Cardiac muscle cell (in vitro differentiated cells and primary cell): ENCODE measurements at regions not wholly inside any gene's neighbourhood (a gene's known extent, or its start where the extent isn't known, plus 50 kb on each side); places are given as distances from the start of the nearest gene placed in this dataset.

Experiments used
- DNase-seq, 2 donors: peaks; one replicate each; pipeline versions ENCODE4 v3.0.0 to v3.0.0-alpha.2; 2010 to 2017; ENCODE audit warnings: low read depth in 1 of 2, low spot score in 1 of 2
- H3K27ac ChIP-seq: fragments of 200-600 bp; sonication (generic); 2 replicates; pipeline ENCODE4 v1.5.1; 2016
- H3K27me3 ChIP-seq: fragments of 200-600 bp; sonication (generic); 2 replicates; pipeline ENCODE4 v1.6.0; 2016; ENCODE audit warnings: control low read depth
- H3K36me3 ChIP-seq: fragments of 200-600 bp; sonication (generic); 2 replicates; pipeline ENCODE4 v1.5.1; 2016; ENCODE audit warnings: control low read depth
- H3K4me1 ChIP-seq: fragments of 200-600 bp; sonication (generic); 2 replicates; pipeline ENCODE4 v1.8.1; 2017; ENCODE audit warnings: low read depth, mild to moderate bottlenecking, mixed run types
- H3K4me3 ChIP-seq: fragments of 200-600 bp; sonication (generic); 2 replicates; pipeline ENCODE4 v1.5.1; 2016; ENCODE audit warnings: mild to moderate bottlenecking
- H3K9me3 ChIP-seq: fragments of 200-600 bp; sonication (generic); 2 replicates; pipeline ENCODE4 v1.5.1; 2017; ENCODE audit warnings: low read depth, mild to moderate bottlenecking, control low read depth
- TF ChIP-seq, protein P1 (sequence below): IDR thresholded peaks from 2 replicates; pipeline ENCODE4 v1.5.1; 2012; ENCODE audit warnings: low read depth, mild to moderate bottlenecking, low read length

DNA sequence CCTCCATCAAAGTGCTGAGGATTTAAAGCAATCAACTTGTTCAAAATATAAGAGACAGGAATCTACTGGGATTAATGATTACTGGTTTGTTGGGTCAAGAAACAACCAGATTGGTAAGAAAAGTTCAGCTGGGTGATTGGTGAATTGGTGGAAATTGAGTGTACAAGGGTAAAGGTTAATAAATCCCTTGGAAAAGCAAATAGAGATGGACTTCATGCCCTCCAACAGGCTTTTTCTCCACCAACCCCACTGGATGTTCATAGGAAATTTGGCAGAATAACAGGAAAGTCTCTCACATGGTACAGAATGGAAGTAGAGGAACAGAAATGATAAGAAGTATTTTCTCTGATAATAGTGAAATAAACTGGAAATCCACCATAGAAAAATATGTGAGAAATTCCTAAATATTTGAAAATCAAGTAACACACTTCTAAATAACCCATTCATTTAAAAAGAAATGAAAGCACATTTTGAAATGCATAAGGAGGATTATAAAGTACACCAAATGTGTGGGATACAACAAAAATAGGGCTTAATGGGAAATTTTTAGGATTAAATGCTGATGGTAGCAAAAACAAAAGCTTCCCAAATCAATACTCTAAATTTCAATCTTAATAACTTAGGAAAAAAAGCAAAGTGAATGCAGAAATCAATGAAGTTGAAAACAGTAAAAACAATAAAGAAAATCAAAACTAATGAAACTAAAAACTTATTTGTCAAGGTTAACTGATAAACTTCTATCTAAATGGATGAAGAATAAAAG lies 426.2 kb downstream of the HTR1A start:
- H3K4me1 ChIP-seq, result no peaks in the 10 kb centered on the region
- DNase-seq, result no peak
- no peaks in the 10 kb centered on the region for H3K27me3 ChIP-seq
- no peaks in the 10 kb centered on the region for H3K9me3 ChIP-seq
- no peak overlapping the region for H3K27ac ChIP-seq
- H3K4me3 ChIP-seq, result no peak overlapping the region
- TF ChIP-seq, protein P1, sequence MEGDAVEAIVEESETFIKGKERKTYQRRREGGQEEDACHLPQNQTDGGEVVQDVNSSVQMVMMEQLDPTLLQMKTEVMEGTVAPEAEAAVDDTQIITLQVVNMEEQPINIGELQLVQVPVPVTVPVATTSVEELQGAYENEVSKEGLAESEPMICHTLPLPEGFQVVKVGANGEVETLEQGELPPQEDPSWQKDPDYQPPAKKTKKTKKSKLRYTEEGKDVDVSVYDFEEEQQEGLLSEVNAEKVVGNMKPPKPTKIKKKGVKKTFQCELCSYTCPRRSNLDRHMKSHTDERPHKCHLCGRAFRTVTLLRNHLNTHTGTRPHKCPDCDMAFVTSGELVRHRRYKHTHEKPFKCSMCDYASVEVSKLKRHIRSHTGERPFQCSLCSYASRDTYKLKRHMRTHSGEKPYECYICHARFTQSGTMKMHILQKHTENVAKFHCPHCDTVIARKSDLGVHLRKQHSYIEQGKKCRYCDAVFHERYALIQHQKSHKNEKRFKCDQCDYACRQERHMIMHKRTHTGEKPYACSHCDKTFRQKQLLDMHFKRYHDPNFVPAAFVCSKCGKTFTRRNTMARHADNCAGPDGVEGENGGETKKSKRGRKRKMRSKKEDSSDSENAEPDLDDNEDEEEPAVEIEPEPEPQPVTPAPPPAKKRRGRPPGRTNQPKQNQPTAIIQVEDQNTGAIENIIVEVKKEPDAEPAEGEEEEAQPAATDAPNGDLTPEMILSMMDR, result no peak
- H3K36me3 ChIP-seq, result no peaks in the 10 kb centered on the region

DNA sequence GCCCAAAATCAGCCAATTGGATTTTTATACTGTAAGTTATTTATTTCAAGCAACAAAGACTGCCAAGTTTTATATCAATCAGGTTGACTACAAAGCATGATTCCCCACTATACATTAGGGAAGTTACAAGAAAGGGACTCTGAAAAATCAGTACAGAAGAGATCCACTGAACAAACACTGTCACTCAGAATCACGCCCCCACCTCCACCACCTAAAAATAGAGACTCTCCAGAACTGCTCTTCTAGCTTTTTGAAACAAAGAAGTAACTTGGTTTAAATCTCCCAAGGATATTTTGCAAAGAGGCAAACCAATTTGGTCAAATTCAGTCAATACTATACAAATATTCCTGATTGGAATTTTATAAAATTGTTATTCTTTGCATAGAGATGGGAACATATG lies 438.0 kb downstream of the HTR1A start:
- no peak for DNase-seq
- H3K27ac ChIP-seq, result no peak overlapping the region
- no peaks in the 10 kb centered on the region for H3K36me3 ChIP-seq
- TF ChIP-seq, protein P1, result no peak
- no peak overlapping the region for H3K4me3 ChIP-seq
- no peaks in the 10 kb centered on the region for H3K27me3 ChIP-seq
- peaks cover 6% of the 10 kb centered on the region for H3K4me1 ChIP-seq
- H3K9me3 ChIP-seq, result no peaks in the 10 kb centered on the region

DNA sequence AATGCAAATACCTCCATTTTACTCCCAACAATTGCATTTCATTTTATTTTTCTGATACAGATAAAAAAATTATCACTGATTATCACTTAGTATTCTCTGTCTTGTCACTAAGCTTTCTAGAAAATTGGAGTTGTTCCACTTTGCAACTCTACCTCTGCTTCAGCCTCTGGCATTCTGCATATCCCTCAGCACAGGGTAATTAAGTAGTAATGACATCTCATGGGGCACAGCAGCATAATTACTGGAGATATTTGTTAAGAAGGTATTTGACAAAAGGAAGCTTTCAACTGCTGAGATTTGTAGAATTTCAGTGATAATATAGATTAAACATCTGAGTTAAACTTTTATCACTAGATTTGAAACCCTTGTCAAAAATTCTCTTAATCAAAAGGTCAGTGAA lies 446.2 kb downstream of the HTR1A start:
- Histone ChIP-seq H3K9me3 (no peaks in the 10 kb centered on the region), H3K36me3 (no peaks in the 10 kb centered on the region), H3K27ac (no peak overlapping the region), H3K4me1 (no peaks in the 10 kb centered on the region), H3K4me3 (no peak overlapping the region), H3K27me3 (no peaks in the 10 kb centered on the region)
- no peak for DNase-seq
- TF ChIP-seq, protein P1, result no peak

DNA sequence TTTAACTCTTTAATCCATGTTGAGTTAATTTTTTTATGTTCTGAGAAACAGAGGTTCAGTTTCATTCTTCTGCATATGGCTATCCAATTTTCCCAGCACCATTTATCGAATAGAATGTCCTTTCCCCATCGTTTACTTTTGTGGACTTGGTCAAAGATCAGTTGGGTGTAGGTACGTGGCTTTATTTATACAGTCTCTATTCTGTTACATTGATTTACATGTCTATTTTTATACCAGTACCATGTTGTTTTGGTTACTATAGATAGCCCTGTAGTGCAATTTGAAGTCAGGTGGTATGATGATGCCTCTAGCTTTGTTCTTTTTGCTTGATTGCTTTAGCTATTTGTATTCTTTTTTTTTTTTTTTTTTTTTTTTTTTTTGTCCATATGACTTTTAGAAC lies 462.0 kb downstream of the HTR1A start:
- TF ChIP-seq, protein P1, result no peak
- no peak for DNase-seq
- no peaks in the 10 kb centered on the region for H3K9me3 ChIP-seq
- no peak overlapping the region for H3K27ac ChIP-seq
- no peaks in the 10 kb centered on the region for H3K4me1 ChIP-seq
- H3K4me3 ChIP-seq, result no peak overlapping the region
- no peaks in the 10 kb centered on the region for H3K27me3 ChIP-seq
- no peaks in the 10 kb centered on the region for H3K36me3 ChIP-seq

DNA sequence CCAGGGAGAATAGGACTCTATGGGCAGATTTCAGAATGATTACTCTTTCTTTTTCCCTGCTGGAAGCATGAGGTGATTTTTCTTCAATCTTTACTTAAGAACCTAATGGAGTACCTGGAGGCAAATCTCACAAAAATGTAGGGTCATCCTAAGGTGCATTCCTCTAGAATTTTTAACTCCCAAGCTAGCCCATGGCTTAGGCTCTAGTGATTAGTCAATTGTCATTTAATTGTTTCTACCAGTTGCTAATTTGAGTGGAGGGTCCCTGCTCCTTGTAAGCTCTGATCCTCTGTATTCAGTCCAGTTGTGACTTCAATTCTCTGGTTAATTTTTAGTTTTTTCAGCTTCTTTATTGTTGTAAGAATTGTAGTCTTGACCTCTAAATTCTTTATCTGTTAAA lies 467.0 kb downstream of the HTR1A start:
- TF ChIP-seq, protein P1, result no peak
- DNase-seq, result no peak
- Histone ChIP-seq H3K27ac (no peak overlapping the region), H3K4me1 (no peaks in the 10 kb centered on the region), H3K4me3 (no peak overlapping the region), H3K9me3 (no peaks in the 10 kb centered on the region), H3K27me3 (no peaks in the 10 kb centered on the region), H3K36me3 (no peaks in the 10 kb centered on the region)
